ENCODE measurements at regions not wholly inside any gene's neighbourhood (a gene's known extent, or its start where the extent isn't known, plus 50 kb on each side); places are given as distances from the start of the nearest gene placed in this dataset.
"Not testable (repeated sequence)": the region's sequence is repeated elsewhere in the genome, so short reads cannot be mapped to it uniquely, and the experiment has no call there.

GRCh38 chrX:106363214-106363613 is 195.1 kb downstream of the PWWP3B start:
- DNase-seq: no peak

GRCh38 chrX:106378616-106379015 is 210.5 kb downstream of the PWWP3B start:
- no peak for DNase-seq

- no peak for DNase-seq
These were observed 220.4 kb upstream of the RADX start for GRCh38 chrX:106391284-106391911.

- no peak for DNase-seq
These were observed 219.4 kb upstream of the RADX start for GRCh38 chrX:106392346-106392745.

GRCh38 chrX:106397788-106398538 is 213.8 kb upstream of the RADX start:
- DNase-seq: peak; percentile 20

GRCh38 chrX:106401965-106402559 is 209.7 kb upstream of the RADX start:
- DNase-seq: no peak

GRCh38 chrX:106404512-106404911 is 207.3 kb upstream of the RADX start:
- DNase-seq: no peak

- DNase-seq: peak; percentile 9
These were observed 196.4 kb upstream of the RADX start for GRCh38 chrX:106415276-106415895.

- no peak for DNase-seq
These were observed 175.1 kb upstream of the RADX start for GRCh38 chrX:106436691-106437090.

- DNase-seq: no peak
These were observed 174.4 kb upstream of the RADX start for GRCh38 chrX:106437407-106437806.

- DNase-seq: no peak
These were observed 161.4 kb upstream of the RADX start for GRCh38 chrX:106450405-106450804.

GRCh38 chrX:106451933-106452332 is 159.8 kb upstream of the RADX start:
- DNase-seq: no peak

GRCh38 chrX:106454991-106455390 is 156.8 kb upstream of the RADX start:
- no peak for DNase-seq

GRCh38 chrX:106457802-106458201 is 154.0 kb upstream of the RADX start:
- DNase-seq: no peak

GRCh38 chrX:106467422-106467821 is 144.4 kb upstream of the RADX start:
- DNase-seq: no peak

- DNase-seq: no peak
These were observed 143.8 kb upstream of the RADX start for GRCh38 chrX:106467943-106468342.

GRCh38 chrX:106468433-106468832 is 143.3 kb upstream of the RADX start:
- DNase-seq: no peak

- no peak for DNase-seq
These were observed 131.9 kb upstream of the RADX start for GRCh38 chrX:106479920-106480319.

GRCh38 chrX:106481341-106481740 is 130.4 kb upstream of the RADX start:
- DNase-seq: peak; percentile 73

GRCh38 chrX:106484233-106484632 is 127.5 kb upstream of the RADX start:
- no peak for DNase-seq

GRCh38 chrX:106493210-106493816 is 118.5 kb upstream of the RADX start:
- not testable (repeated sequence) for DNase-seq

- DNase-seq: no peak
These were observed 112.3 kb upstream of the RADX start for GRCh38 chrX:106499473-106499872.

GRCh38 chrX:106510713-106511403 is 100.9 kb upstream of the RADX start:
- no peak for DNase-seq
